OCI-LY1 (cell line): ENCODE measurements at regions not wholly inside any gene's neighbourhood (a gene's known extent, or its start where the extent isn't known, plus 50 kb on each side); places are given as distances from the start of the nearest gene placed in this dataset.

Experiments used
- CTCF ChIP-seq: fragments of 200-600 bp; sonication (generic), shearing (Covaris generic); IDR thresholded peaks from 2 replicates; pipeline ENCODE4 v1.5.1; 2017; ENCODE audit warnings: mild to moderate bottlenecking, antibody characterized with exemption, low read length, moderate library complexity, mixed read lengths
- EZH2 ChIP-seq: fragments of 200-600 bp; sonication (generic), shearing (Covaris generic); IDR thresholded peaks from 2 replicates; pipeline ENCODE4 v1.8.0; 2017; ENCODE audit warnings: borderline replicate concordance, mixed run types, mild to moderate bottlenecking, antibody characterized with exemption, low read length, moderate library complexity, mixed read lengths

DNA sequence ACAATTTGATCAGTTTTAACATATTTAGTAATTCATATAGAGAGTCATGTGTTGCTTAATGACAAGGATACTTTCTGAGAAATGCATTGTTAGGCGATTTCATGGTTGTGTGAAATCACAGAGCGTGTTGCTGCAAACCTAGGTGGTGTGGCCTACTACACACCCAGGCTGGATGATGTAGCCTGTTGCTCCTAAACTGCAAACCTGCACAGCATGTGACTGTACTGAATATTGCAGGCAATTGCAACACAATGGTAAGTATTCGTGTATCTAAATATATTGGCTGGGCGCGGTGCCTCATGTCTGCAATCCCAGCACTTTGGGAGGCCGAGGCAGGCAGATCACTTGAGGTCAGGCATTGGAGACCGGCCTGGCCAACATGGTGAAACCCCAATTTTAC lies 73.7 kb upstream of the BAIAP2L1 start:
- TF ChIP-seq EZH2 (no peak), CTCF (no peak)
